BJ (cell line): ENCODE measurements at regions not wholly inside any gene's neighbourhood (a gene's known extent, or its start where the extent isn't known, plus 50 kb on each side); places are given as distances from the start of the nearest gene placed in this dataset.

Source experiments
- CTCF ChIA-PET: fragments of 350-600 bp; formaldehyde crosslinking; extraction: SDS; loops from one replicate; lab custom pipeline; 2021; ENCODE audit warnings: antibody characterized with exemption, inconsistent platforms; lab: Yijun Ruan, JAX
- POLR2A ChIA-PET: fragments of 300-600 bp; sonication (Branson Sonifier 250); formaldehyde crosslinking; extraction: SDS; loops from one replicate; lab custom pipeline; 2021; ENCODE audit warnings: antibody characterized with exemption; lab: Charles Lee
- DNase-seq: peaks from one replicate; pipeline ENCODE4 v3.0.0-alpha.2; 2011; ENCODE audit warnings: low read depth
- H3K27me3 ChIP-seq: 2 replicates; pipeline ENCODE4 v1.6.0; 2011; ENCODE audit warnings: low read length; ENCODE audit not compliant: control insufficient read depth, insufficient read depth
- H3K36me3 ChIP-seq: 2 replicates; pipeline ENCODE4 v1.5.1; 2011; ENCODE audit warnings: low read length; ENCODE audit not compliant: control insufficient read depth, insufficient read depth
- H3K4me3 ChIP-seq: 2 replicates; pipeline ENCODE4 v1.5.1; 2011; ENCODE audit warnings: low read depth, mild to moderate bottlenecking, control low read depth, low read length
- TF ChIP-seq, protein P1 (sequence below): IDR thresholded peaks from 2 replicates; pipeline ENCODE4 v1.5.1; 2011; ENCODE audit warnings: low read depth, mild to moderate bottlenecking, control low read depth, inconsistent platforms, low read length, moderate library complexity; ENCODE audit not compliant: insufficient read depth

DNA sequence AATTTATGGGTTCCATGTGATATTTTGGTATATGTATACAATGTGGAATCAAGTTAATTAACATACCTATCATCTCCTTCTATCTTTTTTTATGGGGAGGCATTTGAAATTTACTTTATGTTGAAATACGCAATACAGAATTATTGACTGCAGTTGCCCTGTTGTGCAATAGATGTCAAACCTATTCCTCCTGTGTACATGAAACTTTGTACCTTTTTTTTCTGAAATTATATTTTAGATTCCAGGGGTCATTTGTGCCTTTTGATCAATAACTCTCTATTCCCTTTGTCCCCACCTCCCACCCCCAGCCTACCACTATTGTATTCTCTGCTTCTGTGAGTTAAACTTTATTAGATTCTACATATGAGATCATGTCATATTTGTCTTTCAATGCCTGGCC, 369.9 kb downstream of the FSIP2 start:
- Histone ChIP-seq H3K4me3 (no peak overlapping the region), H3K27me3 (no peaks in the 10 kb centered on the region), H3K36me3 (no peaks in the 10 kb centered on the region)
- ChIA-PET CTCF (no interaction called here), POLR2A (no interaction called here)
- TF ChIP-seq, protein P1, sequence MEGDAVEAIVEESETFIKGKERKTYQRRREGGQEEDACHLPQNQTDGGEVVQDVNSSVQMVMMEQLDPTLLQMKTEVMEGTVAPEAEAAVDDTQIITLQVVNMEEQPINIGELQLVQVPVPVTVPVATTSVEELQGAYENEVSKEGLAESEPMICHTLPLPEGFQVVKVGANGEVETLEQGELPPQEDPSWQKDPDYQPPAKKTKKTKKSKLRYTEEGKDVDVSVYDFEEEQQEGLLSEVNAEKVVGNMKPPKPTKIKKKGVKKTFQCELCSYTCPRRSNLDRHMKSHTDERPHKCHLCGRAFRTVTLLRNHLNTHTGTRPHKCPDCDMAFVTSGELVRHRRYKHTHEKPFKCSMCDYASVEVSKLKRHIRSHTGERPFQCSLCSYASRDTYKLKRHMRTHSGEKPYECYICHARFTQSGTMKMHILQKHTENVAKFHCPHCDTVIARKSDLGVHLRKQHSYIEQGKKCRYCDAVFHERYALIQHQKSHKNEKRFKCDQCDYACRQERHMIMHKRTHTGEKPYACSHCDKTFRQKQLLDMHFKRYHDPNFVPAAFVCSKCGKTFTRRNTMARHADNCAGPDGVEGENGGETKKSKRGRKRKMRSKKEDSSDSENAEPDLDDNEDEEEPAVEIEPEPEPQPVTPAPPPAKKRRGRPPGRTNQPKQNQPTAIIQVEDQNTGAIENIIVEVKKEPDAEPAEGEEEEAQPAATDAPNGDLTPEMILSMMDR: no peak
- no peak for DNase-seq

DNA sequence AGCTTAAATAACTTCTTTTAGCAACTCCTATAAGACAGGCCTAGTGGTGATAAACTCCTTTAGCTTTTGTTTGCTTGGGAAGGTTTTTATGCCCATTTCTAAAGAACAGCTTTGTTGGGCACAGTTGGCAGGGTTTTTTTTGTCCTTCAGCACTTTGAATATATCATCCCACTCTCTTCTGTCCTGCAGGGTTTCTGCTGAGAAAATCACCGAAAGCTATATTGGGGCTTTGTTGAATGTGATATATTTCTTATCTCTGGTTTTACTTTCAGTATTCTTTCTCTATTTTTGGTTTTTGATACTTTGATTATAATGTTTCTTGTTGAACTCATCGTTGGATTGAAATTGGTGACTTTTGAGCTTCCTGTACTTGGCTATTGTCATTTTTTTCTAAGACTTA, 372.8 kb upstream of the ZC3H15 start:
- ChIA-PET CTCF (no interaction called here), POLR2A (no interaction called here)
- H3K4me3 ChIP-seq: no peak overlapping the region
- TF ChIP-seq, protein P1: no peak
- DNase-seq: no peak
- H3K36me3 ChIP-seq: no peaks in the 10 kb centered on the region
- no peaks in the 10 kb centered on the region for H3K27me3 ChIP-seq

DNA sequence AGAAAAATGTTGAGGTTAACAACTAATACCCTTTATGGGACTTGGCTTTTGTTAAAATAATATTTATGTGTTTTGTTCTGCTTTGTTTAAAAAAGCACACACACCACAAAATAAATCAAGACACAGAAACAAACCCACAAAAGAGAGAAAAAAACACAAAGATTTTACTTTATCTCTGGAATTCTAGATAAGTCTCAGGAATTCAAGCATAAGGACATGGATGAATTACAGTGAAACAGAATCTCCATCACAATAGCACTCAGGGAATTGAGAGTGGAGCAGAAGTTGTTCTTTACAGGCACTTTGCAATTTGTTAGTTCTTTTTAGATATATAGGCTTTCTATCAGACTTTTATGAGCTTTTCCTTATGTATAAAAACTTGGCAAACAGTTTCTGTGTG, 360.9 kb upstream of the ZC3H15 start:
- TF ChIP-seq, protein P1: no peak
- no peak for DNase-seq
- Histone ChIP-seq H3K4me3 (no peak overlapping the region), H3K27me3 (no peaks in the 10 kb centered on the region), H3K36me3 (no peaks in the 10 kb centered on the region)
- CTCF ChIA-PET: no interaction called here
- POLR2A ChIA-PET: no interaction called here

DNA sequence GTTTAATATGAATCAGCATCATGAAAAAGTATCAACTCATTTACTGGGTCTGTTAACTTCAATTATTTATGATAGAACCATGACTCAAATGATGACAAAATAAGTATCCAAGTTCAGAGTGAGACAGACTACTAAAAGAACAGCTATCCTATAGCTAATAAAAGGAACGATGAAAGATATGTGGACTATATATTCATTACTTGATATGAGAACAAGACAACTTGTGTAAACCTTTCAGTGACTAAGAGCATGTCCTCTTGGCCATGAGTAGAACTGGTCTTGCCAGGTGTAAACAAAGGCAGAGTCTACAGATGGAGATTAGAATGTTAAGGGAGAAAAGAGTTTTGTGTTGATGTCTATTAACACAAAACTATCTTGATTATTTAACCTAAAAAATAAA, 360.4 kb upstream of the ZC3H15 start:
- ChIA-PET CTCF (no interaction called here), POLR2A (no interaction called here)
- Histone ChIP-seq H3K4me3 (no peak overlapping the region), H3K36me3 (no peaks in the 10 kb centered on the region), H3K27me3 (no peaks in the 10 kb centered on the region)
- DNase-seq: no peak
- TF ChIP-seq, protein P1: no peak

DNA sequence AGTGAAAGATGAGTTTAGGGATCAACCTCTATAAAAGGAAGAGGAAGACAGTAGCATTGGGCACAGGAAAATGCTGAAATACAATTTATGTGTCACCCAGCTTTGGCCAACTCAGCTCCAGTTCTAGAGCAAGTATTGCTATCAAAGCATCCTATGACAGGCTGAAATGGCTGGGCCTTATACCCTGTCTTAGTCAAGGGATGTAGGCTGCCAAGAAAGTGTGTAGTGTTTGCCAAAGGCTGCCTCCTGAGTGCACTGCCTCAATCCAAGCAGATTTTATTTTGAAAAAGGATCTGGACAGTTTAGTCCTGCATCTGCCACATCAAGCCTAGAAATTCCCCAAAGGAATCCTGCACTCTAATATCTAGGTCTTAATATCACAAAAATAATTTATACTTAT, 359.9 kb upstream of the ZC3H15 start:
- TF ChIP-seq, protein P1: no peak
- no peak for DNase-seq
- Histone ChIP-seq H3K4me3 (no peak overlapping the region), H3K27me3 (no peaks in the 10 kb centered on the region), H3K36me3 (no peaks in the 10 kb centered on the region)
- ChIA-PET POLR2A (no interaction called here), CTCF (no interaction called here)
